Left kidney (tissue), 1 donor: ENCODE measurements at regions not wholly inside any gene's neighbourhood (a gene's known extent, or its start where the extent isn't known, plus 50 kb on each side); places are given as distances from the start of the nearest gene placed in this dataset.

Experiments used
- DNase-seq: peaks from one replicate; pipeline ENCODE4 v3.0.0-alpha.2; 2013

DNA sequence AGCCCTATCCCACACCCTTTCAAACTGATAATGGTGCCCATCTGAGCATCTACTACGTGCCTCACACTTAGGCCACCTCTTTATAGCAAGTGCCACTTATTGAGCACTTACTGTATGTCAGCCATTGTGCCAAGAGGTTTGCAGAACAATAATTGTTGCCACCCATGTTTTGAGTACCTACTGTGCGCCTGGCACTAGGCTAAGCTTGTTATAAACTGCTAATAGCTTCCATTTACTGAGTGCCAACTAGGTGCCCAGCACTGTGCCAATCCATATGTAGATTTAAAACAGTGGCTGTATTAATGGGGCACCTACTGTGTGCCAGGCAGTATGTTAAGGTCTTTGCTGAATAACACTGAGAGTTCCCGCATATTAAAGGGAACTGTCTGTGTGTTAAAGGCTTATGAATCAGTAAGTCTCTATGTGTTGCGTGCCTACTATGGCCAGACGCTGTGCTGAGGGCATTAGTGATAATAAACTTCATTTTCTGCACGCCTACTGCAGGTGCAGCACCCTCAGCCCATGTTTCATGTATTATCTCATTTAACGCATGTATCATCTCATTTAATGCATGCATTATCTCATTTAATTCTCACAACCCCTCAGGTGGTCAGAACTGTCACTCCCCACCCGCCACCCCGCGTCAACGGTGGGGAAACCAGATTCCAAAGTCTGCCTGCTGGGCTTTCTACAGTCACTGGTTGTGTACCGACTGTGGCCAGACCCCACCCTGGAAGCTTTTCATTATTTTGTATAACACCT, 105.0 kb downstream of the PTPRS start:
- no peak for DNase-seq

DNA sequence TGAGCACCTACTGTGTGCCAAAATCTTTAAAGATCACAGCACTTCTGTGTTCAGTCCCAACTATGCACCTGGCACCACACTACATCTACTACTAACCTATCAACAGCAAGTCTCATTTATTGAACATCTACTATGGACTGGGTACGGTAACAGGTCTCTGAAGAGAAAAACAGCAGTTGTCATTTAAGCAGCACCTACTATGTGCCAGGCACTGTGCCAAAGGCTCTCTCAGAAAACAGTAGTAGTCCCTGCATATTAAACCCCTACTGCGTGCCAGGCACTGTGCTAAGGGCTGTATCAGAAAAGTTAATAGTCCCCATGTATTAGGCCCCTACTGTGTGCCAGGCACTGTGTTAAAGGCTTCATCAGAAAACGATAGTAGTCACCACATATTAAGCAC, 106.2 kb downstream of the PTPRS start:
- DNase-seq: no peak

- DNase-seq: no peak
These were observed 107.7 kb downstream of the PTPRS start for GRCh38 chr19:5232798-5233505.

GRCh38 chr19:5231857-5232678, 108.5 kb downstream of the PTPRS start:
- DNase-seq: no peak

DNA sequence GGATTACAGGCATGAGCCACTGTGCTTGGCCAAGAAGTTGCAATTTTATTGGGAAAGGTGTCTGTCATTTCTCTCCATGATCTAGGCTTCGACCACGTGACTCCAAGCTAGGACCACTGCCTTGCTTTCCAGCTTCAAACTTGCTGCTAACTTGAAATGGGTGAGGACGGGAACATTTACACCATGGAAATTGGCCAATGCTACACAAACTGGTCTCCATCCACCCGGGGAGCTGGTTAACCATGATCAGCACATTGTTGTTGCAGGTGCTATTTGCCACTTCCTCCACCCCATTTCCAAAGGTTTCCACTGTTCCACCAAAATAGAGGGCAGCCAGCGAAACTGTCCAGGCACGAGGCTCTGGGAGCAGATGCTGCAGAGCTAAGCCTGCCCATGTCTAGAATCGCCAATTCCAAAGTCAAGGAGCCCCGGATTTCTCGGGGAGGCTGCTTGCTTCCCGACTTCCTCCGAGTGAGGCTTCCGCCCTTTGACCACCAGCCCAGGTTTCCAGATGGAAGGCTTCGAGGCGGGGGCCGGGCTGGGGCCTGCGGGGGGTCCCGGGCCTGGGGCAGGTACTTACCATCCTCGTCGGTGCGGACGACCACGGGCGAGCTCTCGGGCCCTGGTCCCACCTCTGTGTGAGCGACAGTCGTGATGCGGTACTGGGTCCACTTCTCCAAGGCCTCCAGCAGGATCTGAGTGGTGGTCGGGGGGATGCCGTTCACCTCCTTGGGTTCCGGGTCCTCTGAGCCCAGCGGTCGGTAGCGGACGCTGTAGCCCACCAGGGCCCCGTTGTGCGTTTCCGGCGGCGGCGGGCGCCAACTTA, 109.7 kb downstream of the PTPRS start:
- no peak for DNase-seq

DNA sequence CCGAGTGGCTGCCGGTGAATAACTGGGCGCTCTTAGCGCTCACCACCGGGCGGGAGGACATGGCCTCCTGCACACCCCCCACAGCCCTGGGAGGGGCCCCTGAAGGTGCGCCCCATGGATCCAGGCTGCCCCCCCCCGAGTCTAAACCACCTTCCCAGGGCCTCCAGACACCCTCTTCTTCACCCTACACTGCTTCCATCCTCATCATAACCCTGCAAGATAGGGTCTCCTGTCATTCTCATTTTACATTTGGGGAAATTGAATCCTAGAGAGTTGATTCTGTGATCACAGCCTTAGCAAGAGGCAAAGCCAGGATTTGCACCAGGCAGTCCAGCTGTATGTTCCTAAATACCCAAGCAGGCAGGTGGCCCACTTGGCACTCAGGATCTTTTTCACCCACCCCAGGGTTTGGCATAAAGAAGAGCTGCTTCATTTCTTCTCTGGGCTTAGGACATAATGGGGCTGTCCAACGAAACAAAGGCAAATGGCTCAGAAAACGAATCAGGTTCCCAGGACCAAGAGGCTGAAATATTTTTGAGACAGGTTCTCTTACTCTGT, 110.8 kb downstream of the PTPRS start:
- no peak for DNase-seq

DNA sequence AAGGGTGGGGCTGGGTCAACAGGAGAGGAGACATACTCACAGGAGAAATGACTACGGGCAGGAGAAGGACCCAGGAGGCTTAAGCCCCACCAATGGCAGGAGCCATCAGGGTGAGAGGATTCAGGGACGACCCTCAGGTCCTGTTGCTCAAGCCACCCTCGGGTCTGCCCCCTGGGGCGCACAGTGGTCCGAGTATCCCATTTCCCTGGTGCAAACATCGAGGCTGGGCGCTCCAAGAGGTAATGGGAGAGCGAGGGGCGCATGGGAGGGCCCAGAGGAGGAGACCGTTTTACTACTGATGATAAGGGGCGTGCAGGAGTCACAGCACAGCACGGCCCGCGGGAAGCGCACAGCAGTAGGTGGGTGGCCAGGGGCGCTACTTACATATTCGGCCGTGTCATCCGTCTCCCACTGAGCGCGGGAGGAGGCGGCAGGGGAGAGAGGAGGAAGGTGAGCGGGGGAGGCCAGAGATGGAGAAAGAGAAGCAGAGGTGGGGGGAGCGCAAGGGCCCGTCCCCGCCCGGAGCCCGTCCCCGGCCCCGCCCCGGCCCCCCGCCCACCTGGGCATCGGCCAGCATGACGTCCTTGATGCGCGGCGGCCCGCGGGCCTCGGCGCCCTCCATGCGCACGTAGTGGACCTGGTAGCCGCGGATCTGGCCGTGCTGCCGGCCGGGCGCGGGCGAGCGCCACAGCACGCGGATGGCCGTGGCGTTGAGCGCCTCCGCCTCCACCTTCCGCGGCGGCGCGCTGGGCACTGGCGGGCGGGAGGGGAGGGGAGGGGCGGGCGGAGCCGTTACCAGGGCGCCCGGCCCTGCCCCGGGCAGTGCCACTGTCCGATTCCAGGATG, 111.5 kb downstream of the PTPRS start:
- DNase-seq: peak; percentile 20

GRCh38 chr19:5228490-5228889, 112.1 kb downstream of the PTPRS start:
- no peak for DNase-seq

DNA sequence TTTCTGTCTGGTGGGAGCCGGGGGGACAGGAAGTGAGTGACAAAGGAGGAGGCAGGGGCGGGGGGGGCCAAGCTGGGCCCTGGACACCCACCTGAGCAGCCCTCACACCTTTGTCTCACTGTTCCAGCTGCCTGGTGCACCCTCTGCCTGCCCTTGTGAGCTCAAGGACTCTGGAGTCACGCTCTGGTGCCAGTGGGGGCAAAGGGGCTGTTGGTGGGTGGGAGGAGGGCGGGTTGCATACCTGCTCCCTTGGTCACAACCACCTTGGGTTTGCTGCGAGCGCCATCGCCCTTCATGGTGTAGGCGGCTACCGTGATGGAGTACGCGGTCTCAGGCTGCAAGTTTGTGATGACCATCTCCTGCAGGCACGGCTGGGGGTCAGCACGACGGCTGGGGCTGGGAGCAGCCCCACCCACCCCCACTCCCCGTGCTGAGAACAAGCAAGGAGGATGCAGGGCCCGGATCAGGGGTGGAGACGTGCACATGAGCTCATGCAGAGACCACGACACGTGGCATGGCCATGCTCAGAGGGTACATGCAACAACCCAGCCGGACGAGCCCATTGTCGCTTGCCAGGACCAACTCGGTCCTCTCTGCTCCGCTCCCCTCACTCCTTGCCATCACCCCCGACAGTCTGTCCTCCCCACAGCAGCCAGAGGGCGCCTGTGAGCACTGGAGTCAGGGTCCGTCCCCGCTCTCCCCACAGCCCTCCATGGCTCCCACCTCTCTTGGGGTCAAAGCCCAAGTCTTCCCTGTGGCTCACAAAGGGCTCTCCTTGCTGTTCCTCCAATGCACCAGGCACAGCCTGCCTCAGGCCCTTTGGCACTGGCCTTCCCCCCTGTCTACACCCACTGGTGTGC, 114.9 kb downstream of the PTPRS start:
- DNase-seq: no peak

DNA sequence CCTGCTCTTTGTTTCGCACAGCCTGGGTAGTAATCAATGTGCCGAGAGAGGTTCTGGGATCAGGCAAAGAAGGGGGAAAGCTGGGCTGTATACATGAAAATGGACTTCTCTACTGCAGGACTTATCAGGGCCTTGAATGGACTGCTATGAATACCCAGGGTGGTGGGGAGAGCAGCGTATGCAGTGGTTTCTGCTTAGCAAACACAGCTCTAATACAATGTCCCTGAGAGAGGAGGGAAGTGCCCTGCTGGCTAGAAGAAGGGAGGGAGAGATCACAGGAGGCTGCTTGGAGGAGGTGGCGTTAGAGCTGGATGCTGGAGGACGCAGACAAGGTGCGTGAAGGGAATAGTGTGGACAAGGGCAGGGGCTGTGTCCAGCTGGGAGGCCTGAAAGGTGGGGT, 116.1 kb downstream of the PTPRS start:
- DNase-seq: no peak

GRCh38 chr19:5222821-5223321, 117.7 kb downstream of the PTPRS start:
- DNase-seq: no peak

GRCh38 chr19:5222178-5222577, 118.4 kb downstream of the PTPRS start:
- no peak for DNase-seq

DNA sequence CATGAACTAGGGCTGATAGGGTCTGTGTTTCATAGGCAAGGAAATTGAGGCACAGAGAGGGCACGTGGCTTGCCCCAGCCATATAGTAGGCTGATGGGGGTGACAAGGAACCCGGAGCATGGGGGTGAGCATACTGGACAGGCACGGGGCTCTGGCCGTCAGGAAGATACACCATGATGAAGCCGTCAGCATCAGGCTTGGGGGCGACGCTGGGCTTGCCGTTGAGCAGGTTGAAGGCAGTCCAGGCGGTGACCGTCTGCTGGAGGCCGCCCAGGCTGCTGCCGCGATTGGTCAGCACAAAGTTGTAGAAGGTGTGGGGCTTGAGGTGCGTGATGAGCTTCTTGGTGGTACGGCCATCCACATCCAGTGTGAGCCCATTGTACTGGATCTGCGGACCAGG, 119.7 kb downstream of the PTPRS start:
- no peak for DNase-seq

- no peak for DNase-seq
These were observed 120.3 kb downstream of the PTPRS start for GRCh38 chr19:5220361-5220760.

- DNase-seq: no peak
These were observed 120.9 kb downstream of the PTPRS start for GRCh38 chr19:5219551-5220304.

DNA sequence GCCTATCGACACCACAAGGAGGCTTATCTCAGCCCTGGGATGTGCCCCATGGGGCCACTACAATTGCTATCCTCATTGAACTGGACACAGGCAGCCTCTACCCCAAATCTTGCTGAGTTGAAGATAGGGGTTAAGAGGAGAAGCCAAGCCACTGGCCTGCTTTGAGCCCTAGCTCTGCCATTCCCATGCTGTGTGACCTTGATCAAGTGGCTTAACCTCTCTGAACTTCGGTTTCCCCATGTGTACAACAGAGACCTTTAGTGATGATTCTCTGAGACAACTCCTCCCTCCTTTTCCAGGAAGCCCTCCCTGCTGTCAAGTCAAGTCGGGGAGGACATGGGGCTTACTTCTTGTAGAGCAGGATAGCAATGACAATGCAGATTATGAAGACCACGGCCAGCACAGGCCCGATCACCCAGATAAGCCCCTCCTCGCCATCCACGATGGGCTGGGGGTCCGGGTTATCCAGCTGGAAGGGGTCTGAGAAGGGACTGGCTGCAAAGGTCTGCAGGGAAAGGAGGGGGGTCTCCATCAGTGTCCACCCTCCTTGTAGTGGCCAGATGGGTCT, 121.6 kb downstream of the PTPRS start:
- DNase-seq: no peak

- no peak for DNase-seq
These were observed 122.3 kb downstream of the PTPRS start for GRCh38 chr19:5218255-5218855.

DNA sequence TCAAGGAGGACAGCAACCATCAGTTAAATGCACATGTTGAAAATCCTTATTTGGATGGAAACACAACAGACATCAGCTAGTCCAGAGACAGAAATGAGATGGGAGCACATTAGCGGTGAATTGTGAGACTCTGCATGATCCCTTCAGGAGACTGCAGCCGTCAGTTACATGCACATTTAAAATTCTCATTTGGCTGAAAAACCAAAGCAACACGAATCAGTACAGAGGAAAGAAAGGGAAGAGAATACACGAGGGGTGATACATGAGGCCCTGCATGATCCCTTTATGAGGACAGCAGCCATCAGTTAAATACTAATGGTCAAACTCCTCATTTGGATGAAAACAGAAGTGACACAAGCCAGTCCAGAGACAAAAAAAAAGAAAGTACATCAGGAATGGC, 123.4 kb downstream of the PTPRS start:
- DNase-seq: no peak
